WERI-Rb-1 (cell line): ENCODE measurements at regions not wholly inside any gene's neighbourhood (a gene's known extent, or its start where the extent isn't known, plus 50 kb on each side); places are given as distances from the start of the nearest gene placed in this dataset.

ENCODE experiments used
- DNase-seq: peaks from one replicate; pipeline ENCODE4 v3.0.0-alpha.2; 2020
- H3K27ac ChIP-seq: fragments of 250-450 bp; sonication (Bioruptor Pico); 2 replicates; pipeline ENCODE4 v1.5.1; 2020; ENCODE audit warnings: mild to moderate bottlenecking, moderate library complexity
- H3K27me3 ChIP-seq: fragments of 250-450 bp; sonication (Bioruptor Pico); 2 replicates; pipeline ENCODE4 v1.5.1; 2021; ENCODE audit warnings: mild to moderate bottlenecking, low read depth, moderate library complexity; ENCODE audit not compliant: insufficient read depth, severe bottlenecking
- H3K36me3 ChIP-seq: fragments of 250-450 bp; sonication (Bioruptor Pico); 2 replicates; pipeline ENCODE4 v1.5.1; 2020; ENCODE audit warnings: mild to moderate bottlenecking, moderate library complexity
- H3K4me3 ChIP-seq: 2 replicates; pipeline ENCODE4 v1.5.1; 2011; ENCODE audit warnings: low read depth, mild to moderate bottlenecking, control low read depth, low read length
- H3K9me3 ChIP-seq: fragments of 250-450 bp; sonication (Bioruptor Pico); 2 replicates; pipeline ENCODE4 v1.5.1; 2021; ENCODE audit warnings: mild to moderate bottlenecking, moderate library complexity; ENCODE audit not compliant: severe bottlenecking
- TF ChIP-seq, protein P1 (sequence below): IDR thresholded peaks from 2 replicates; pipeline ENCODE4 v1.5.1; 2011; ENCODE audit warnings: low read depth, mild to moderate bottlenecking, control low read depth, inconsistent platforms, low read length

DNA sequence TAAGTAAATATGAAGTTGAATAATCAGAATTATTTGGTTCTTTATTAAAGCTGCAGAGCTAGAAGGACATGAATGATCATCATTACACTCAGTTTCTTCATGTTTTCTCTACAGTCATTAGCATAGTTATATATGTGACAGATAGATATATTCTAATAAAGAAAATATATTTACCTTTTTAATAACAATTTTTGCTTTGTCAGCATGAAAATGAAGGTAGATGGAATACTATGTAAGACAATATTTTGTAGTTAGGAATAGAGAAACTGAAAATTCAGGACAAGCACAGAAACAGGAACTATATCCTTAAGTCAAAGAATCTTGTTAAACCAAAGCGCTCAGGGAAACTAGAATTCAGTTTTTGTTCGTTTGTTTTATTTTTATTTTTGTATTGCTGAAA lies 649.9 kb upstream of the NRXN1 start:
- Histone ChIP-seq H3K9me3 (peaks cover under 1% of the 10 kb centered on the region), H3K36me3 (no peaks in the 10 kb centered on the region), H3K4me3 (no peak overlapping the region), H3K27ac (no peak overlapping the region), H3K27me3 (no peaks in the 10 kb centered on the region)
- DNase-seq, result no peak
- TF ChIP-seq, protein P1, sequence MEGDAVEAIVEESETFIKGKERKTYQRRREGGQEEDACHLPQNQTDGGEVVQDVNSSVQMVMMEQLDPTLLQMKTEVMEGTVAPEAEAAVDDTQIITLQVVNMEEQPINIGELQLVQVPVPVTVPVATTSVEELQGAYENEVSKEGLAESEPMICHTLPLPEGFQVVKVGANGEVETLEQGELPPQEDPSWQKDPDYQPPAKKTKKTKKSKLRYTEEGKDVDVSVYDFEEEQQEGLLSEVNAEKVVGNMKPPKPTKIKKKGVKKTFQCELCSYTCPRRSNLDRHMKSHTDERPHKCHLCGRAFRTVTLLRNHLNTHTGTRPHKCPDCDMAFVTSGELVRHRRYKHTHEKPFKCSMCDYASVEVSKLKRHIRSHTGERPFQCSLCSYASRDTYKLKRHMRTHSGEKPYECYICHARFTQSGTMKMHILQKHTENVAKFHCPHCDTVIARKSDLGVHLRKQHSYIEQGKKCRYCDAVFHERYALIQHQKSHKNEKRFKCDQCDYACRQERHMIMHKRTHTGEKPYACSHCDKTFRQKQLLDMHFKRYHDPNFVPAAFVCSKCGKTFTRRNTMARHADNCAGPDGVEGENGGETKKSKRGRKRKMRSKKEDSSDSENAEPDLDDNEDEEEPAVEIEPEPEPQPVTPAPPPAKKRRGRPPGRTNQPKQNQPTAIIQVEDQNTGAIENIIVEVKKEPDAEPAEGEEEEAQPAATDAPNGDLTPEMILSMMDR, result no peak

DNA sequence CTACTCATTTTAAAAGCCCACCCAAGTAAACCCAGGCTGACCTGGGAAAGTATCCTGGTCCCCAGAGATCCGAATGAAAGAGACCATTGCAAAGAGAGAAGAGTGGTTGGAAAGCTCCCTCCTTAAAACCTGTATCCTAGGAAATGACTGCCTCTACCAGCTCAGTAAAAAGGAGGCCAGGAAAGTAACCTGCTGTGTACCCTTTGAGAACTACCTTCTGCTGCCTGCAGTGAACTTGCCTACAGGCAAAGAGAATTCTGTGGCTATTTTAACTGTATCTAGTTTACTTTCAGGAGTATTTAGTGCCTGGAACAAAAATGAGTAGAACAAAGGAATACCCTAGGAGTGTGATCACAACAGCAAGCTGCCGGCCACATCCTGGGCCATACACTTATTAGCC lies 641.7 kb upstream of the NRXN1 start:
- Histone ChIP-seq H3K9me3 (no peaks in the 10 kb centered on the region), H3K4me3 (no peak overlapping the region), H3K27me3 (no peaks in the 10 kb centered on the region), H3K36me3 (no peaks in the 10 kb centered on the region), H3K27ac (no peak overlapping the region)
- TF ChIP-seq, protein P1, result no peak
- no peak for DNase-seq

DNA sequence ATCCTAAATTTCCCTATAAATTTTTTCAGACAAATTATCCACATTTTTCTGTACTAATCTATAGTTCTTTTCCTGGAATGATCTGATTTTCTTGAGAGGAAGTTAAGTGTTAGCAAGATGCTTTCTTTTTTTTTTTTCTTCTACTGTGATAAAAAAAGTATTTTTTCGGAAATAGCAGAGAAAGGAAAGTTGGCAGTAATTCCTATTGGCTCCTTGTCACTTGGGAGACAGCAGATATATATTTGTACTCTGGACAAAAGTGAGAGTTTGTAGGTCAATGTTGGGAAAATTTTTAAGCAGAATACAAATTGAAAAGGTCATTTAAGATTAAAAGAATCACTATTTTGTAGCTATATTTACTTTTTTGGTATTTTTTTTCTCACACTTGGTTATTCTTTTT lies 635.7 kb upstream of the NRXN1 start:
- Histone ChIP-seq H3K9me3 (no peaks in the 10 kb centered on the region), H3K36me3 (no peaks in the 10 kb centered on the region), H3K4me3 (no peak overlapping the region), H3K27me3 (no peaks in the 10 kb centered on the region), H3K27ac (no peak overlapping the region)
- no peak for DNase-seq
- TF ChIP-seq, protein P1, result no peak

DNA sequence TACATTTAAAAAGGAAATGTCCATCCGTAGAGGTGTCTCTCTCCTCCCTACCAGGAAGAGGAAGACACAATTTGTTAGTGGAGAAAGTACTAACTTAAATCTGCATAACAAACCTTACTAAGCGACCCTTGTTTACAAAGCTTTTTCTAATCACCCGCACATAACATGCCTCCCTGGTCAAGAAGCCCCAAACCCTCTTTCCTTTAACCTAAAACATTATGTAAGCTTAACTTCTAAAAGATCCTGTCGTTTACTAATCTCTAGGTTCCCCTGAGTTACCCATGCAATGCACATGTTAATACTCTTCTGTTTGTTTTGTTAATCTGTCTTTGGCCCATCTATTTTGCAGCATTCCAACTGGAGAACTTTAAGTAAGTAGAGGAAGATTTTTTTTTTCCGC lies 630.3 kb upstream of the NRXN1 start:
- Histone ChIP-seq H3K9me3 (no peaks in the 10 kb centered on the region), H3K36me3 (no peaks in the 10 kb centered on the region), H3K4me3 (no peak overlapping the region), H3K27ac (no peak overlapping the region), H3K27me3 (no peaks in the 10 kb centered on the region)
- no peak for DNase-seq
- TF ChIP-seq, protein P1, result no peak

DNA sequence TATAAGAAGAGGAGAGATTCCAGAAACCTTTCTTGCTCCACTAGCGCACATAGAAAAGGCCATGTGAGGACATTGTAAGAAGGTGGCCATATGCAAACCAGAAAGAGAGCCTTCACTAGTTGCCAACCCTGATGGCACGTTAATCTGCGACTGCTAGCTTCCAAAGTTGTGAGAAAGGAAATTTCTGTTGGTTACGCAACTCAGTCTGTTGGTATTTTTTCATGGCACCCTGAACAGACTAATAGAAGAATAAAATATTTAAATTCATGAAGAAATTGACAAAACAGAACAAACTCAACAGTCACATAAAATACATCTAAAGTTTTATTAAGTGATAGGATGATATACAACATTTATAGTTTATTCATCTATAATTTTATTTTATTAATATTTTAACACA lies 625.9 kb upstream of the NRXN1 start:
- no peaks in the 10 kb centered on the region for H3K9me3 ChIP-seq
- no peaks in the 10 kb centered on the region for H3K27me3 ChIP-seq
- H3K27ac ChIP-seq, result no peak overlapping the region
- DNase-seq, result no peak
- no peak overlapping the region for H3K4me3 ChIP-seq
- no peaks in the 10 kb centered on the region for H3K36me3 ChIP-seq
- TF ChIP-seq, protein P1, result no peak

DNA sequence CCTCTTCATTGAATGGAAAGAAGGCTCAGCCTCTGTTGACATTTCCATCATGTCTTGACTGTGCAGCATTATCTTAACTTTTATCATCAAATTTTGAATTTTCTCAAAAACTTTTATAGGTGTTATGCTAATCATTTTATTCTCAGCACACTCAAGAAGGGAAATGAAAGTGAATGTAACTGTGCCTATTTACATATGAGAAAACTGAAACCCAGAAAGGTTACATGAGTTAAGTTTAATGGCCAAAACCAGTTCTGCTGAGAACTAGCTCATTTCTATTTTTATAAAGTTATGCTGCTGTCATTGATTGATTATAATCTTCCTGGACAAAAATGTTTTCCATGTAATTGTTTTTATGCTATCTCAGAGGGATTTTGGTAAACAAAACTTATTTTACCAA lies 618.8 kb upstream of the NRXN1 start:
- no peak for DNase-seq
- Histone ChIP-seq H3K36me3 (no peaks in the 10 kb centered on the region), H3K9me3 (no peaks in the 10 kb centered on the region), H3K27ac (no peak overlapping the region), H3K4me3 (no peak overlapping the region), H3K27me3 (no peaks in the 10 kb centered on the region)
- TF ChIP-seq, protein P1, result no peak
